ENCODE measurements at regions not wholly inside any gene's neighbourhood (a gene's known extent, or its start where the extent isn't known, plus 50 kb on each side); places are given as distances from the start of the nearest gene placed in this dataset.

DNA sequence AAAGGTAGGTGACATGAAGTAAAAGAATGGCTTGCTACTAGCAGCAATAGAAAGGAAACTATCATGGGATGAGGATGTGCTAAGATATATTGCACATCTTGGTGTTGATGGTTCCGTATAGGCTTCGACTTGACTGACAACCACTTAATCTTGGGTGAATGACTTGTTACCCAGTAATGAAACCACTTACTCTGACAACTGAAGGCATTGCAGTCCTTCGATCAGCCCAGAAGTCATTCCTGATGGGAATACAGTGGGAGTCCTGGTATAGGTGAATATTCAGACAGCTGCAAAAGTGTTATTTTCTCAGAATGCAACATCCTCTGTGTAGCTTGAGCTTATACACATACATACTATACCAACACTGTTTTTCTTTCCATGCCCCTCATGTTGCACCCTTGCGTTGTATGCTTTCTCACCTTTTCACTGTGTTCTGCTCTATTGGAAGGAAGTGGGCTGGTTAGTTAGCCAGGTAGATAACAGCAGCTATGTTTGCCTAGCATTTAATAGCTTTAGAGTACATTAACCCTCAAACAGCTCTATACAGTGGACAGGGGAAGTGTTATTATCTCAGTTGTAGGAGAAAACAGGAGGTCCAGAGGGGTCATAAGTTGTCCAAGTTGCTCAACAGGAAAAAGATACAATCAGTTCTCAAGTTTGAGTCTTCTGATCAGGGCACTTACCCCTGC, 376.5 kb downstream of the MFSD1 start:
- H3K36me3 ChIP-seq: no peaks in the 10 kb centered on the region
- intact Hi-C loops (cut with DNase I; ENCODE audit: low total_unique reads): no loop called here
- H3K4me3 ChIP-seq: no peak overlapping the region
- H3K27me3 ChIP-seq (replicated peaks in 1 of 7): no peaks in the 10 kb centered on the region
- WGBS, 5 donors: 83 to 88% (median 87%) methylated on average over 4 of the region's 4 CpGs
- H3K27ac ChIP-seq: no peak overlapping the region
- no peak for DNase-seq
- no peaks in the 10 kb centered on the region for H3K4me1 ChIP-seq
- TF ChIP-seq POLR2A (IDR thresholded peaks at IDR 0.05) (no peak), POLR2AphosphoS5 (IDR thresholded peaks at IDR 0.05) (no peak)
- TF ChIP-seq, protein P1, sequence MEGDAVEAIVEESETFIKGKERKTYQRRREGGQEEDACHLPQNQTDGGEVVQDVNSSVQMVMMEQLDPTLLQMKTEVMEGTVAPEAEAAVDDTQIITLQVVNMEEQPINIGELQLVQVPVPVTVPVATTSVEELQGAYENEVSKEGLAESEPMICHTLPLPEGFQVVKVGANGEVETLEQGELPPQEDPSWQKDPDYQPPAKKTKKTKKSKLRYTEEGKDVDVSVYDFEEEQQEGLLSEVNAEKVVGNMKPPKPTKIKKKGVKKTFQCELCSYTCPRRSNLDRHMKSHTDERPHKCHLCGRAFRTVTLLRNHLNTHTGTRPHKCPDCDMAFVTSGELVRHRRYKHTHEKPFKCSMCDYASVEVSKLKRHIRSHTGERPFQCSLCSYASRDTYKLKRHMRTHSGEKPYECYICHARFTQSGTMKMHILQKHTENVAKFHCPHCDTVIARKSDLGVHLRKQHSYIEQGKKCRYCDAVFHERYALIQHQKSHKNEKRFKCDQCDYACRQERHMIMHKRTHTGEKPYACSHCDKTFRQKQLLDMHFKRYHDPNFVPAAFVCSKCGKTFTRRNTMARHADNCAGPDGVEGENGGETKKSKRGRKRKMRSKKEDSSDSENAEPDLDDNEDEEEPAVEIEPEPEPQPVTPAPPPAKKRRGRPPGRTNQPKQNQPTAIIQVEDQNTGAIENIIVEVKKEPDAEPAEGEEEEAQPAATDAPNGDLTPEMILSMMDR (IDR thresholded peaks at IDR 0.05 in 8 of 11, conservative IDR thresholded peaks at IDR 0.05 in 3 of 11): no peak
- no peaks in the 10 kb centered on the region for H3K9me3 ChIP-seq

DNA sequence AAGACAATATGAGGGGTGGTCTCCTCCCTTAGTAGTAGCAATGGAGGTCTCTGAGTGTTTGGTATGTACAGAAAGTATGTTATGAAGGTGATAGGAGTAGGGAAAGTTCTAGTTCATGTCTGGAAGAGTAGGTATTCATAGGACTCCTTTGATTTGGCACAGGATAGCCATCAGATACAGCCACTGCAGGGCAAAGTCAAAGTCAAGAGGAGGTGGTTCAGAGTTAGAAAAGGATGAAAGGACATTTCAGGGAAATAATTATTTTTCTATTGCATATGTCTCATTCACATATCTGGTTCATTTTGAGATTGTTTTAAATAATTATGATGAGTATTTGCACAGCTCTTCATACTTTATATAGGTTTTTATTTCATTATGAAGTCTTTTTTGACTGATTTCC, 381.1 kb downstream of the MFSD1 start:
- peaks cover 0 to 7% (median 0%) of the 10 kb centered on the region in 6 donors for H3K4me1 ChIP-seq
- intact Hi-C loops (cut with DNase I; ENCODE audit: low total_unique reads): no loop called here
- H3K4me3 ChIP-seq: no peak overlapping the region
- no peak overlapping the region for H3K27ac ChIP-seq
- TF ChIP-seq, protein P1 (IDR thresholded peaks at IDR 0.05 in 8 of 11, conservative IDR thresholded peaks at IDR 0.05 in 3 of 11): no peak
- TF ChIP-seq POLR2A (IDR thresholded peaks at IDR 0.05): no peak
- no peak for TF ChIP-seq POLR2AphosphoS5 (IDR thresholded peaks at IDR 0.05)
- H3K27me3 ChIP-seq (replicated peaks in 1 of 7): no peaks in the 10 kb centered on the region
- no peaks in the 10 kb centered on the region for H3K9me3 ChIP-seq
- no peaks in the 10 kb centered on the region for H3K36me3 ChIP-seq
- no peak for DNase-seq

- intact Hi-C loops (cut with DNase I; ENCODE audit: low total_unique reads): no loop called here
- H3K9me3 ChIP-seq: no peaks in the 10 kb centered on the region
- no peaks in the 10 kb centered on the region for H3K36me3 ChIP-seq
- H3K27me3 ChIP-seq (replicated peaks in 1 of 7): no peaks in the 10 kb centered on the region
- peak overlapping the region in 2 of 8 donors; percentile 19 to 56 for H3K27ac ChIP-seq
- no peak for TF ChIP-seq POLR2A (IDR thresholded peaks at IDR 0.05)
- TF ChIP-seq, protein P1 (IDR thresholded peaks at IDR 0.05 in 8 of 11, conservative IDR thresholded peaks at IDR 0.05 in 3 of 11): no peak
- no peak for TF ChIP-seq POLR2AphosphoS5 (IDR thresholded peaks at IDR 0.05)
- peaks cover 0 to 7% (median 0%) of the 10 kb centered on the region in 6 donors for H3K4me1 ChIP-seq
- no peak overlapping the region for H3K4me3 ChIP-seq
- WGBS, 5 donors: 55 to 68% (median 56%) methylated on average over 2 of the region's 2 CpGs
- DNase-seq: no peak
These were observed 383.7 kb downstream of the MFSD1 start for GRCh38 chr3:159185443-159186050.

DNA sequence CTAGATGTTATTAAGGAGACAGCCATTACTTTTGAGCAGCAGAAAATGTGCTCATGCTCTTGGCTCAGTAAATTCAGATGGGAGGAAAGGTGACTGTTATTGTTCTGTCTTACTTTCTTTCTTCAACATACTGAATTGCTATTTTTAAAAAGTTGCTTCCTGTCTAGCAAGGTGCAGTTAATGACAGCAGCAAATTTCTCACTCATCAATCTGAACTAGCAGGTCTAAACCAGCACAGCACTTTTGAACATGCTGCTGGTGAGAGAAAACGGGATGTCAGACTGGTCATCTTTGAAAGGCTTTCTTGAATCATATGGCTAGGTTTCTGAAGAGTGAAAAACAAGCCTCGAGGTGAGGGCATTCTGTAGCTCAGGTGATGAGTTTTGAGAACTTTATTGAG, 384.7 kb downstream of the MFSD1 start:
- Histone ChIP-seq H3K27ac (peak overlapping the region in 2 of 8 donors; percentile 19 to 56), H3K36me3 (no peaks in the 10 kb centered on the region), H3K4me3 (no peak overlapping the region), H3K27me3 (replicated peaks in 1 of 7) (no peaks in the 10 kb centered on the region), H3K9me3 (no peaks in the 10 kb centered on the region), H3K4me1 (peaks cover 0 to 7% (median 0%) of the 10 kb centered on the region in 6 donors)
- no peak for TF ChIP-seq POLR2A (IDR thresholded peaks at IDR 0.05)
- TF ChIP-seq POLR2AphosphoS5 (IDR thresholded peaks at IDR 0.05): no peak
- TF ChIP-seq, protein P1 (IDR thresholded peaks at IDR 0.05 in 8 of 11, conservative IDR thresholded peaks at IDR 0.05 in 3 of 11): no peak
- intact Hi-C loops (cut with DNase I; ENCODE audit: low total_unique reads): no loop called here
- no peak for DNase-seq
- 39 to 60% (median 56%) methylated on average over 2 of the region's 2 CpGs for WGBS, 5 donors

Data from spleen (tissue), 11 donors.